Esophagus mucosa (tissue), 1 donor: ENCODE measurements at regions not wholly inside any gene's neighbourhood (a gene's known extent, or its start where the extent isn't known, plus 50 kb on each side); places are given as distances from the start of the nearest gene placed in this dataset.

Experiments
- ATAC-seq: fragments of 200-7000 bp; cut with Tn5 transposase; one replicate; pipeline ENCODE4 v1.9.1; 2020
- donor health status: DM: yes; HTN: yes; CAD: no.

DNA sequence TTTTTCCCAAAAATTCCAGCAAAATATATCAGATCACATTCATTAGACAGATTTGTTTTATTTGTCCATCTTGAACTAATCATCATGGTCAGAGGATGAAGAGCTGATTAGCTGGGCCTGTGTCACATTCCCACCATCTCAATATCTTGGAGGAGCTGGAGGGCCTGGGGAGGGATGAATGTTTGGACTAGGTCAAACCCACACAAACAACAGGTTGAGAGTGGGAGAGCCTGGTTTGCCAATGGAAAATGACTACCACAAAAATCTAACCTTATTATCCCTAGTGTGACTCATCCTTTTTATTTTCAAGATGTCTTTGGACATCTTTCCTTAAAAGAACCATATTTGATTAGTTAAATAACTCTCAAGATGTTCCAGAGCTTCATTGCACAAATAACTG, 242.4 kb downstream of the OGFRL1 start:
- no peak for ATAC-seq

DNA sequence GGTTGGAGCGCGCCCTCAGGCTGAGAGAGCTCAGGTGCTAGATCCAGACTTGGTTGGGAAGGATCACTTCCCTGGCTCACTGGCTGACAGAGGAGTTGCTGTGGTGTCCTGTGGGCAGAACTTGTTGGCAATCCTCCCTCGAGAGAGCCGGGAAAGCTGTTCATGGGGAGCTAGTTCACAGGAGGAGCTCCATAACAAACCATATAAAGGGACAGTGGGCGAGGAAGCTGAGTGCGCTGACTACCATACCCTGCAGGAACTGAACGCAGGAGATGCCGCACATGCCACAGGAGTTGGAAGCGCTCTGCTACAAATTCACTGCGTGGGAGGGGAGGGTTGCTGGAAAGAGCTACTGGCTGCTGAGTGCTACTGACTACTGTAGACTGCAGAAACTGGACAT, 243.2 kb downstream of the OGFRL1 start:
- no peak for ATAC-seq

DNA sequence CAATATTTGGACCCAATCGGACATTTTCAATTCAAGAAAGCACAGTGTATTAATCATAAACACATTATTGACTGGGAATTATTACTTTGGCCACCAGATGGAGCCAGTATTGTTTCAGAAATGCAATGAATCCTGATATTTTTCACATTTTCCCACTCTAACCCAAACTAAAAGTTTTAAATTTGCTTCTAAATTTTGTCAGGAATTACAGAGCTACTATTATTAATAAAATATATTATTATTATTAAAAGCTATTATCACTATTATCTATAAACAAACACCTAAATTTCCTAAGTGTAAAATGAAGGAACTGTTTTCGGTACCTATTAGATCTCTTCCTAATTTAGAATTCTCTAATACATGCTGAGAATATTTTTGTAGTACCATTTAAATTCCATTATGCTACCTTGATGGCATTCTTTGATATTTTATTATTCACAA, 245.3 kb downstream of the OGFRL1 start:
- no peak for ATAC-seq

DNA sequence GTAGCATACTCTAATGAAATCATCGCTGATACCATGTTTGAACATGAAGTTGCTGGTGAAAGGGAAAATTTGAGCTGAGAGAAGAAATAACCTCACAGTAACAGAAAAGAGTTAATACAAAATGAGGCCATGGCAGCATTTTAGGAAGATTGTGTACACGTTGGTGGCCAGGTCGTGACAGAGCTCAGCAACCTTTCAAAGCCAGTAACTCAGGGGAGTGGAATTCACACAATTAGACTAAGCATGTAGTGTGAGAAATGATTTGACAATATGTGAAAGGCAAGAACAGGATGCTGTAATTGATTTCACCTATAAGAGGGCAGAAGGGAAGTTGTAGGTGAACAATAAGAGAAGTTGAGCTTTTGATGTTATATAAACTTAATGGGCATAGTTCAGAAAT, 246.3 kb downstream of the OGFRL1 start:
- ATAC-seq = no peak

DNA sequence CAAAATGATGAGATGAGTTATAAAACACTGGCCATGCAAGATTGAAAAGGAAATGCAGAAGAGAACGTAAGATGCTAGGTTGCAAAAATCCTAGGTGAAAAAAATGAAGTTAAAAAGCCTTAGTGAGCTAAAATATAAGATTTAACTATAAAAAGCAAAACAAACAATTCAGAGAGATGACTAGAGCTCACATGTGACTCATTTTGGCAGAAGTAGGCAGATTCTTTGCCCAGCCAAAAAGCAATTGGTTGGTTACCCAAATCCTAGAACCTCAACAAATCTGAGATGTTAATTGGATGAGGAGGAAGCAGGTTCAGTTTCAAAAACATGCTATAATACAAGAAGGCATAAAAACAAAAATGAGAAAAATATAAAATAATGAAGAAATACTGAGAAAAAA, 249.1 kb downstream of the OGFRL1 start:
- no peak for ATAC-seq

DNA sequence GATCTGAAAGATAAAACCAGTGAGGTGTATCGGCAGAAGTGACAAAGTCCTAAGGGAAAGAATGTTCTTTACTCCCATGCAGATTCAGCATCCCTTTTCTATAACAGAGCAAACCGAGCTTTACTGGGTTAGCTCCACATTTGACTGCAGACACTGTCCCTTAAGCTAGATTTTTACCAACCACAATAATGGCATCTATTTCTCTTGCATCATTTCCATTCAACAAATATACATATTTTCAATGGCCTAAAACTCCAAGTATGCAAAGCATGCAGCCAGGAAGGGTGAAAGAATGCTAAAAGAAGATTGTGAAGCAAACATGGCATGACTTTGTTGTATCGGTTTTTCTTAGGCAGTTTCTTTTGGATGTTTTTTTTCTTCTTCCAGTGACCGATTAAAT, 255.4 kb downstream of the OGFRL1 start:
- ATAC-seq = no peak

DNA sequence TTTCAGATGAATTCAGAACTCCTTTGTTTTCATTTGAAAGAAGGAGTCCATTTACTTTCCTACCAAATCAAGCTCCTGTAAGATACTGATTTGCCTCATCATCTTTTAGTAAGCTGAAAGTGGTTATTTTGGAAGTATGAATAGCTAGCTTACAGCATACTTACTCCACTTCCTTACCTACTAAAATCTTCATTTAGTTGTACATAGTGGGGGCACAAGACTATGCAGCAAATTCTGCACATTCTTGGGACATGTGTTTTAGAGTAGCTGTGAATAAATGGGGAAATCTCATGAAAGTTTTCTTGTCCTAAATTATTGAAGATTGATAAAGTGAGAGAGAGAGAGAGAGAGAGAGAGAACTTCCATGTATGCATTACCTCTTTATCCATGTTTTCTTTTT, 256.3 kb downstream of the OGFRL1 start:
- ATAC-seq = no peak

DNA sequence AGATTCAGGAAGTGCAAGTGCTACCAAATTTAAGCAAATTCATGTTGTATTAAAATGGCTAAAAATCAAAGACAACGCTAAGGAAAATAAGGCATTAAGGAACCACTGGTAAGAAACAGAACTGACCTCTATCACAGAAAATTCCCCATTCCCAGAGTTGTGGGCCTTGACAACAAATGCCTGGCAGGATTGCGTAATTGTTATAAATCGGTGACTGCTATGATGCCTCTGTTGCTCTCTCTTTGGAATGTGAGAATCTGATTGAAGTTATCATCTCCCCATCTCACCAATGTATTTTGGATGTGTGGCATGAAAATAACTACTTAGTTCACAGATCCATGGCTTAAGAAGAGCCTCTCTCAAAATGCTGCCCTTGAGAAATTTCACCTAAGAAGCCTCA, 257.3 kb downstream of the OGFRL1 start:
- no peak for ATAC-seq

DNA sequence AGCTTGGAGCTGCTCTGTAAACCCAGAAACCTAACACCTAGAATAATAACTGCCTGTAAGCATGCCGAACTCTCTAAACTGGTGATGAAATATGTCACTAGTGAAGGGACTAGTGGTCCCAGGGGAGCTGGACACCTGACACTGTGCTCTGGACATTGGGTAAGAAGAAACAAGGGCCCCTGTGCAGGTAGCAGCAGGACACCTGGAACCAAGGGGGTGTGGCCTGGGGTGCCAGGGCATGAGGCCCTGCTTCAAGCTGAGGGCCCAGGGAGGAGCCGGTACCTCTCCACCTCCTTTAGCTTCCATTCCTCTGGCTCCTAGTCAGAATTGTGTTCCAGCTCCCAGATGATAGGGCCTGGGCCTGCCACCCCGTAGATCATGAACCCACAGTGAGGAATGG, 263.2 kb downstream of the OGFRL1 start:
- no peak for ATAC-seq

DNA sequence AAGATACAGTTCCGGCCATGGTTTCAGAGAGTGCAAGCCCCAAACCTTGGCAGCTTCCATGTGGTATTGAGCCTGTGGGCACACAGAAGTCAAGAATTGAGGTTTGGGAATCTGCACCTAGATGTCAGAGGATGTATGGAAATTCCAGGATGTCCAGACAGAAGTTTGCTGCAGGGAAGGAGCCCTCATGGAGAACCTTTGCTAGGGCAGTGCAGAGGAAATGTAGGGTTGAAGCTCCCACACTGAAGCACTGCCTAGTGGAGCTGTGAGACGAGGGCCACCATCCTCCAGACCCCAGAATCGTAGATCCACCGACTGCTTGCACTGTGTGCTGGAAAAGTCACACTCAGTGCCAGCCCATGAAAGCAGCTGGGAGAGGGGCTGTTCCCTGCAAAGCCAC, 267.5 kb downstream of the OGFRL1 start:
- no peak for ATAC-seq

DNA sequence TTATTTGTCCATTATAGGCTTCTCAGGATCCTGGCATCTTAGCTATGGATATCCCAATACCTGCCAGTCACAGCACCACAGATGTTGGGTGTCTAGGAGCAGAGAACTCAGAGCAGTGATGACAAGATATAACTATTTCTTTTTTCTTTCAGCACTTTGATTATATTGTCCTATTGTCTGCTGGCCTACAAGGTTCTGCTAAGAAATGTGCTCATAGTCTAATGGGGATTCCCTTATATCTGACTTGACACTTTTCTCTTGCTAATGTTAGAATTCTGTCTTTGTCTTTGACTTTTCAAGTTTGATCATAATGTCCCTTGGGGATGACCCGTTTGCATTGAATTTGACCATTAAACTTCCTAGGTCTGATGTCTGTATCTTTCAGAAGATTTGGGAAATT, 270.4 kb downstream of the OGFRL1 start:
- no peak for ATAC-seq

DNA sequence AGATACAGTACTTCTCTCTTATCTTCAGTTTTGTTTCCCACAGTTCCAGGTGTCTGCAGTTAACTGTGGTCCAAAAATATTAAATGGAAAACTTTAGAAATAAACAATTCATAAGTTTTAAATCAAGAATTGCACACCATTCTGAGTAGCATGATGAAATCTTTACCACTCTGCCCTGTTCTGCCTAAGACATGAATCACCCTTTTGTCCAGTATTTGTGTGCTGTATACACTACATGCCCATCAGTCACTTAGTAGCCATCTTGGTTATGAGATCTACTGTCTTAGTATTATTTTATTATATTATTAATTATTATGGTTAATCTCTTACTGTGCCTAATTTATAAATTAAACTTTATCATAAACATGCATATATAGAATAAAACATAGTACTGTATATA, 279.0 kb downstream of the OGFRL1 start:
- ATAC-seq = no peak

DNA sequence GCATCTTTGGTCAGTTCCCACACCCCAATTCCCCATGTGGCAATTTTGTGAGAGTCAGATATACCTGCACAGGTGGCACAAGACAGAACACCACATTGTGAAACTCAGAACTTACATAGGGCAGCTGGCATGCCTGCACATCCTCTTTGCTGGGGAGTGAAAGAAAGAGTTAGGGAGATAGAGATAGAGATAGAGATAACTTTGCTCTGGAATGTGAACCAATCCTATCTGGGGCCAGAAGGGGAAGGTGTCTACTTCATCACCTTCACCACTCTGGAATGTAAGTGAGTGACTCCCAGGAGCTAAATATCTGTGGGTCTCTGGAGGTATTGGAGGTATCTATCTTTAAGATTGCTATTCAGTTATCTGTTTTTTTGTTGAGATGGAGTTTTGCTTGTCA, 289.2 kb downstream of the OGFRL1 start:
- no peak for ATAC-seq

DNA sequence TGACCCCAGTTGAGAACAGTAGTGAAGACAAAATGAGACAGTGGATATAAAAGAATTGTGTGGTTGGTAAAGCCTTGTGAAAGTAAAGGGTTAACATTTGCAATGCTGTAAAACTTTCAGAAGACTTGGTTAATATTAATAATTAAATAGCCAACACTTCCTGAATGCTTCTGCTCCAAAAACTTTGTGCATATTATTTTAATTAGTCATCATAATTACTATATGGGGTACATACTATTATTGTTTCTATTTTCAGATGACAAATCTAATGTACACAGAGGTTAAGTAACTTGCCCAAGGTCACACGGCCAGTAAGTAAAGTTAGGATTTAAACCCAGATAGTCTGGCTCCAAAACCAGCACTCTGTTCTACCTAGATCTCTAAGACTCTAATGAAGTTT, 291.3 kb downstream of the OGFRL1 start:
- no peak for ATAC-seq

DNA sequence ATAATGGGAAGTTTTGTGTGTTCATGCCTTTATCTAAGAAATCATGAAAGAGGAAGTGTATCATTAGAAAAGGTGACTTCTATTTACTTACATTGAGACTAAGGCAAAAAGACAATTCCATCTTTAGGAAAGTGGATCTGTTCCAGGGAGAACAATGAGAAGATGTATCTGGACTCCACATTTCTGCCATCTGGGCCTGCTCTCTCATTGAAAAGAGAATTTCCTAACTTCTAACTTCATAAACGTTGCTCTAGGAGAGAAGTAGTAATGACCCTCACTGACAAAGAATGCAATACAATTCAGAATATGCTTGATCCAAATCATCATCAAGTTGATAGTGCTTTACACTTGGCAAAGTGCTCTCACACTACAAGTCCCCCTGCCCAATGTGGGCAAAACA, 294.2 kb downstream of the OGFRL1 start:
- no peak for ATAC-seq

DNA sequence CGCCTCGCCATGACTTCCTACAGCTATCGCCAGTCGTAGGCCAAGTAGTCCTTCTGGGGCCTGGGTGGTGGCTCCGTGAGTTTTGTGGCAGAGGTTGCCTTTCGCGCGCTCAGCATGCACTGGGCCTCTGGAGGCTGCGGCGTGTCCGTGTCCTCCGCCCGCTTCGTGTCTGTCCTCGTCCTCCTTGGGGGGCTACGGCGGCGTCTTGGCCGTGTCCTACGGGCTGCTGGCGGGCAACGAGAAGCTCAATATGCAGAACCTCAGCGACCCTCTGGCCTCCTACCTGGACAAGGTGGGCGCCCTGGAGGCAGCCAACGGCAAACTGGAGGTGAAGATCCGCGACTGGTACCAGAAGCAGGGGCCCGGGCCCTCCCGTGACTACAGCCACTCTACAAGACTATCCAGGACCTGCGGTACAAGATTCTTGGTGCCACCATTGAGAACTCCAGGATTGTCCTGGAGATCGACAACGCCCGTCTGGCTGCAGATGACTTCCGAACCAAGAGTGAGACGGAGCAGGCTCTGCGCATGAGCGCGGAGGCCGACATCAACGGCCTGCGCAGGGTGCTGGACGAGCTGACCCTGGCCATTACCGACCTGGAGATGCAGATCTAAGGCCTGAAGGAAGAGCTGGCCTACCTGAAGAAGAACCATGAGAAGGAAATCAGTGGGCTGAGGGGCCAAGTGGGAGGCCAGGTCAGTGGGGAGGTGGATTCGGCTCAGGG, 296.3 kb downstream of the OGFRL1 start:
- no peak for ATAC-seq

DNA sequence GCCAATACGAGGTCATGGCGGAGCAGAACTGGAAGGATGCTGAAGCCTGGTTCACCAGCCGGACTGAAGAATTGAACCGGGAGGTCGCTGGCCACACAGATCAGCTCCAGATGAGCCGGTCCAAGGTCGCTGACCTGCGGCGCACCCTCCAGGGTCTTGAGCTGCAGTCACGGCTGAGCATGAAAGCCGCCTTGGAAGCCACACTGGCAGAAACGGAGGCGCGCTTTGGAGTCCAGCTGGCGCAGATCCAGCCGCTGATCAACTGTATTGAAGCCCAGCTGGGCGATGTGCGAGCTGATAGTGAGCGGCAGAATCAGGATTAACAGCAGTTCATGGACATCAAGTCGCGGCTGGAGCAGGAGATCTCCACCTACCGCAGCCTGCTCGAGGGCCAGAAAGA, 296.9 kb downstream of the OGFRL1 start:
- no peak for ATAC-seq

DNA sequence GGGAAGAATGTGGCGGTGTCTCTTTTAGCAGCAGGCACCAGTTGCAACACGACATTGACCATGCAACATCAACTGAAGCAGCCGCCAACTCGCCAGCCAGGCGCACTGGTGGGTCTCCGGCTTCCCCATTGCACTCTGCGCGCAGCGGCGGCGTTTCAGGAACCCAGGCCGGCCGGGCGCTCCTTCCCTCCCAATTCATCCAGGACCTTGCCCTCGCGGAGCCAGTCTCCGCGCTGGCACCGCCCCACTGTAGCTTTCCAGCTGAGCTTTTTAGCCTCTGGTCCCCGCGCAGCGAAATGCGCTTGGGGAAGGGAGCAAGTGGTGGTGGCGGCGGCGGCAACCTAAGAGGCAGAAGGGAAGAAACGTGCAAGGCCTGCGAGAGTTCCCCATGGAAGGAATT, 297.9 kb upstream of the RIMS1 start:
- ATAC-seq = no peak

DNA sequence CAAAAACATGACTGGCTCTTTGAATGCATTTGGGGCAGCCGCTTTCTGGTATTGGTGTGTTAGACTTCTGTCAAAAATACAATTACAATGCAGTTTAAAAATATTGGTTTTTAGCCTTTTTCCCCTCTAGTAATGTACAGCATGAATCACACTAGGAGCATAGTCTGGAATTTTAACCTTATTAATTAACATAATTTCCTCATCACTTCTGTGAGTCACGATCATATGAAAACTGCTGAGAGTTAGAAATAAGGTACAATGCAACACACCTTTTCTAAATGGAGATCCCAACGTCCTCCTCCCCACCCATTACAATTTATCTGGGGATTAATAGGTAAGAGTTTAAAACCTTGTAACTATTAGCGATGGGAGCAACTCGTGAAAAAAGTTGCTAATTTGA, 297.1 kb upstream of the RIMS1 start:
- no peak for ATAC-seq

DNA sequence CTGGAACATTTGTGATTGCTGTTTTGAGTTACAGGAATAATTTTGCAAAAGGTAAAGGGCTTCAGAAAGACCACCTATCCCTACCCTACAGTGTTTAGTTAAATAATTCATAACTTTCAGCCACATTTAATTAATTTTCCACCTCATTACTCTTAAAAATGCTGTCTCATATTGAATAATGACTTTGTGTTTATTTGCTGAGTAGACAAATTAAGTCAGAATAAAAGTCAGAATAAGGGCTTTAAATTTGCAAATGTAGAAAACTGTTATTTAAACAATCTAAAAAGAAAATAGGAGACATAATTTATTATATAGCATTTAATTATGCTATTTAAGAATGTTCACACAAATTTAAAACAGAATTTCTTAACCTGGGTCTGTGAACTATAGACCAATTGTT, 293.7 kb upstream of the RIMS1 start:
- no peak for ATAC-seq

DNA sequence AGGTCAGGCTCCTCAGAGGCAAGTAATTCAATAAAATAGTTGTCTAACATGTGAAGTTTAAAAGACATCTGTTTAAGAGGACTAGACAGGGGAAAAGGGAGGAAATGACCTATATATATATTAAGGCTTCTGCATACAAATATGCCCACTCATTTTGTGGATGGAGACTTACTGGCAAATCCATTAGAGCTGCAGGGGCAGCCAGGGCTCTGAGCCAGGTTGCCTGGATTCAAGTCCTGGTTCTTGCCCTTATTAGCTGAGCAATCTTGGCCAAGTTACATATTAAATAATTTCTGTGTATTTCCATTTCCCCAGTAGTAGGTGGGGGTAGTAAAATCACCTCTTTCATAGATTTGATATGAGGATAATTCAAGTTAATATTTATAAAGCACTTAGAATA, 287.0 kb upstream of the RIMS1 start:
- ATAC-seq = no peak

DNA sequence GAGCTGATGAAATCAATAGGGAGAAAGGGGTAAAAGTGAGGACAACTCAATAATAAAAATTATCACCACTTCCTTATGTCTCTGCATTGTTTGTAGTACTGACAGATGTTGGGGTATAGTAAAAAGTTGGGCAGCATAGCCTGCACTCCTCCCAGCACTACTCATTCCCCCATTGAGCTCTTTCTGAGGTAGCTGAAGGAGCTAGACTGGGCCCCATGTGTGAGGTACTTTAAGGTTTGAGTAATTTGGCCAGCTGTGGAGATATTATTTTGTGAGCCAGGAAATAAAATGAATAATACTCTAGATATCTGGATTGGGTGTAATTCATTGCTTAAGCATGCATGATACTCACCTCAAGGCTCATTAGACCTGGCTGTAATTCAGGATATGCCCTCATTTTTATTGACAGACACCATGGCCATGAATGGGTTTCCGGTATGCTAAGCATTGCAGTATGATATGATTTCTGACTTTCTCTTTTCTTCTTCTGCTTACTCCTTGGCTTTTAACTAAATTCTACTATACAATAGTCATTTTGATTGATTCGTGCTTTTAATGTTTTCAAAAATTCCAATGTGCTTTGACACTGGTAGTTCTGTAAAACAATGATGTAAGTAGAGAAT, 283.9 kb upstream of the RIMS1 start:
- no peak for ATAC-seq

DNA sequence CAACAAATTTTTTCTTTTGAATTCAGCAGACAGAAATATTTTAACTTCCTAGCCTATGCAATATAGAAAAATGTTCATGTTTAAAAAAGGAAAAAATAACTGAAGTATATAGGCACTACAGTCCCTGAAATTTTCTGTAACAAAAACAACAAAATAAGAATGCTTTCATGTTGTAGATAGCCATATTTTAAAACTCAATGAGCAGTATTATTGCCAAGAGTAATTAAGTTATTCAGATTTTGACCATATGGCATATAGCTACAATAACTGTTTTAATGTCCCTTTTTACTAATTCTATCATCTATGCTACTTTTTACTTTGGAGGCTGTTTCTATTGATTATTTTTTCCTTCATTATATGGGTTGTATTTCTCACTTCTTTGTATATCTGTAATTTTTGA, 283.3 kb upstream of the RIMS1 start:
- no peak for ATAC-seq

DNA sequence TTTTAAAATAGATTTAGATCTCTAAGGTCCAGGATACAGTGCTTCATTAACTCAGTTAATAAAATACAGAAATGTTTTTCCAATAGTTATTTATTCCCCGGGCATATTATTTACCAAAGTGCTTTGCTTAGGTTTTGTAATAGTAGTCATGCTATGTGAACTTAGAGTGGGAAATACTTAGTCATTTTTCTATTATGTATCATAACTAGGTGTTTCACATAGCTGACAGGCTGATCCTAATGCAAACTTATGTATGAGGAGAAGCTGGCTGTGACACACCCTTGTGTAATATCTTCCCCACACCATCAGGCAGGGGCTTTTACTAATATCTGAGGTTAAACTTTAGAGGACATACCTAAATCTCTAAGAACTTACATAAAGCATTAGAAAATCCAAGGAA, 277.7 kb upstream of the RIMS1 start:
- ATAC-seq = no peak

DNA sequence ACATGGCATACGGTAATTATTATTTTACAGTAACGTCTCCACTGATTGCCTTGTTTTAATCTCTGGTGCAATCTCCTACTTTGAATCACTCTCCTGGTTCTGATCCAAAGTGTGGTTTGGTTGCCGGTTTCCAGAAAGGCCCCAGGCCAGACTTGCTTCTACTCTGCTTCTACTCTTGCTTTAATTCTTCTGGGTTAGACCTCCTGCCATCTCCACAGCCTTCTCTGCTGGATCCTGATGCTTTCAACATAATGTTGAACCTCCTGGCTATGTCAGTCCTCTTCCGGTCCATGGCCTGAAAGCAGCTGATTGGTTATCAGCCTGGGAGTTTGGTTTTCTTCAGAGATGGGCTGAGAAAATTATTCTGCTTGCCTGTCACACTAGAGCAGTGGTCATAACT, 266.5 kb upstream of the RIMS1 start:
- no peak for ATAC-seq
